Suprapubic skin (tissue), 4 donors: ENCODE measurements at regions not wholly inside any gene's neighbourhood (a gene's known extent, or its start where the extent isn't known, plus 50 kb on each side); places are given as distances from the start of the nearest gene placed in this dataset.

Source experiments
- DNase-seq, 2 donors: peaks; one replicate each; pipeline ENCODE4 v3.0.0-alpha.2; 2019; ENCODE audit warnings: low spot score in 2 of 2
- H3K27ac ChIP-seq: fragments of 200-600 bp; sonication (generic); one replicate; pipeline ENCODE4 v1.5.1; 2019
- H3K27me3 ChIP-seq: fragments of 200-600 bp; sonication (generic); one replicate; pipeline ENCODE4 v1.5.1; 2019
- H3K36me3 ChIP-seq: fragments of 200-600 bp; sonication (generic); one replicate; pipeline ENCODE4 v1.5.1; 2019
- H3K4me1 ChIP-seq: fragments of 200-600 bp; sonication (generic); one replicate; pipeline ENCODE4 v1.5.1; 2019
- H3K4me3 ChIP-seq: fragments of 200-600 bp; sonication (generic); one replicate; pipeline ENCODE4 v1.5.1; 2019; ENCODE audit warnings: mild to moderate bottlenecking
- H3K9me3 ChIP-seq: fragments of 200-600 bp; sonication (generic); one replicate; pipeline ENCODE4 v1.5.1; 2019
- EP300 ChIP-seq: sonication (generic); formaldehyde crosslinking; IDR thresholded peaks from one replicate; pipeline ENCODE4 v1.6.1; 2017; ENCODE audit warnings: antibody characterized with exemption
- POLR2A ChIP-seq, 2 donors: fragments of 450-650 bp; IDR thresholded peaks; one replicate each; pipeline ENCODE4 v1.6.1; 2017; ENCODE audit warnings: antibody characterized with exemption in 2 of 2, mild to moderate bottlenecking in 2 of 2, moderate library complexity in 2 of 2
- POLR2AphosphoS5 ChIP-seq, 3 donors: sonication (generic); formaldehyde crosslinking; IDR thresholded peaks; one replicate each; pipeline ENCODE4 v1.6.1; 2017; ENCODE audit warnings: antibody characterized with exemption in 3 of 3
- WGBS: methylation state at CpG from one replicate; pipeline ENCODE4 v1.1.5; 2018; 5-methylcytosine and 5-hydroxymethylcytosine counted together
- TF ChIP-seq, protein P1 (sequence below), 2 donors: fragments of 200-600 bp in 1 of 2; fragments of 450-650 bp in 1 of 2; sonication (generic) in 1 of 2; IDR thresholded peaks; one replicate each; pipeline ENCODE4 v1.5.1; 2016 to 2019; ENCODE audit warnings: antibody characterized with exemption in 2 of 2, mild to moderate bottlenecking in 1 of 2, moderate library complexity in 1 of 2

DNA sequence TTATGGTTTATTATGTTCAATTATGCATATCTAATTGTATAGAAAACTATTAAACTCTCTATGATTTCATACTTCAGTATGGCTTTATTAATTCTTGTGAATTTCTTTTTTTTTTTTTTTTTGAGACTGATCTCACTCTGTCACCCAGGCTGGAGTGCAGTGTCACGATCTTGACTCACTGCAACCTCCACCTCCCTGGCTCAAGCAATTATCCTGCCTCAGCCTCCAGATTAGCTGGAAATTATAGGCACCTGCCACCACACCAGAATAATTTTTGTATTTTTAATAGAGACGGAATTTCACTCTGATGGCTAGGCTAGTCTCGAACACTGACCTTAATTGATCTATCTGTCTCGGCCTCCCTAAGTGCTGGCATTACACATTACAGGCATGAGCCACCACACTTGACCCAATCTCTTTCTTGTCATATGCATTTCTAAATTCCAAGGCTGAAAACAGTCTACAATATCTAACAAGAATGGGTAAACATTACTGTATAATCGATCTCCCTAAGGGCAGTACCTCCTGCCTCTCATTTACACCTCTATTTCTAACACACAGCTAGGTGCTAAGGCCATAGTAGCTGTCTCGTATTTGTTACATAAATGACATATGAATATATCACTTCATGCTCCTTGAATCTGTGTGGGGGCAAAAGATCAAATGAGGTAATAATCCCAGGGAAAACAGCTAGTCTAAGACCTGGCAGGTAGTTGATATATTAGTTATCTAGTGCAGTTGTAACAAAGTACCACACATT, 258.2 kb upstream of the CDH8 start:
- Histone ChIP-seq H3K4me3 (no peak overlapping the region), H3K36me3 (no peaks in the 10 kb centered on the region), H3K9me3 (no peaks in the 10 kb centered on the region), H3K27ac (no peak overlapping the region), H3K27me3 (no peaks in the 10 kb centered on the region), H3K4me1 (no peaks in the 10 kb centered on the region)
- no peak for DNase-seq
- TF ChIP-seq, protein P1, sequence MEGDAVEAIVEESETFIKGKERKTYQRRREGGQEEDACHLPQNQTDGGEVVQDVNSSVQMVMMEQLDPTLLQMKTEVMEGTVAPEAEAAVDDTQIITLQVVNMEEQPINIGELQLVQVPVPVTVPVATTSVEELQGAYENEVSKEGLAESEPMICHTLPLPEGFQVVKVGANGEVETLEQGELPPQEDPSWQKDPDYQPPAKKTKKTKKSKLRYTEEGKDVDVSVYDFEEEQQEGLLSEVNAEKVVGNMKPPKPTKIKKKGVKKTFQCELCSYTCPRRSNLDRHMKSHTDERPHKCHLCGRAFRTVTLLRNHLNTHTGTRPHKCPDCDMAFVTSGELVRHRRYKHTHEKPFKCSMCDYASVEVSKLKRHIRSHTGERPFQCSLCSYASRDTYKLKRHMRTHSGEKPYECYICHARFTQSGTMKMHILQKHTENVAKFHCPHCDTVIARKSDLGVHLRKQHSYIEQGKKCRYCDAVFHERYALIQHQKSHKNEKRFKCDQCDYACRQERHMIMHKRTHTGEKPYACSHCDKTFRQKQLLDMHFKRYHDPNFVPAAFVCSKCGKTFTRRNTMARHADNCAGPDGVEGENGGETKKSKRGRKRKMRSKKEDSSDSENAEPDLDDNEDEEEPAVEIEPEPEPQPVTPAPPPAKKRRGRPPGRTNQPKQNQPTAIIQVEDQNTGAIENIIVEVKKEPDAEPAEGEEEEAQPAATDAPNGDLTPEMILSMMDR (IDR thresholded peaks at IDR 0.05), result no peak
- TF ChIP-seq EP300 (no peak), POLR2AphosphoS5 (IDR thresholded peaks at IDR 0.05) (no peak), POLR2A (IDR thresholded peaks at IDR 0.05) (no peak)
- 83% methylated on average over 6 of the region's 6 CpGs for WGBS

DNA sequence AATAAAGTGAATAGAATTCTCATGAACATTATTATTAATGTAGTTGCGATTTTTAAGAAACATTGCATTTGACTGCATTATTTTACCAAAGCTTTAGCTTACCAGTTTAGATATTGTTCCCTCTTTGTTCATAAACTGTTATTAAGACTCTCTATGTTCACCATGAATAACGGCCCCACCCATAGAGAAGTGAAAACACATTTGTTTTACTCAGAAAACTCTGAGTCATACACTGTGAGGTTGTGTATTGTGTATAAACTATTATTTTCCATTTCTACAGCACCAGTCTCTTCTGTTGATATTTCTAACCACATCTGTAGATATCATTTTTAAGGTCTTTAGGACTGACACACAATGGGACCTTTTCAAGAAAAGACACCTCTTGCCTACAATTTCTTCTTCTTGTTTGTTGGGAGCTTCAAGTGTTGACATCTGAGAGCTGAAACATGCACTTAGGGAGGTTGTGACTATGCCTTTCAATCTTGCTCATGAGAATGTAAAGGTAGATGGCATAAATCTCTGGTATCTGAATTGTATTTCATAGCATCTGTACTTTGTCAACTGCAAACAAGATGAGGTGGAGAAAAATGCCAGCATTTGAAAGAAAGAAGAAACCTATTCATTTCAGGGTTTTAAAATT, 252.9 kb upstream of the CDH8 start:
- H3K4me3 ChIP-seq, result no peak overlapping the region
- H3K4me1 ChIP-seq, result no peaks in the 10 kb centered on the region
- H3K9me3 ChIP-seq, result no peaks in the 10 kb centered on the region
- no peaks in the 10 kb centered on the region for H3K27me3 ChIP-seq
- DNase-seq, result no peak
- H3K36me3 ChIP-seq, result no peaks in the 10 kb centered on the region
- 58% methylated on average over 2 of the region's 2 CpGs for WGBS
- no peak overlapping the region for H3K27ac ChIP-seq
- TF ChIP-seq EP300 (no peak), POLR2A (IDR thresholded peaks at IDR 0.05) (no peak), POLR2AphosphoS5 (IDR thresholded peaks at IDR 0.05) (no peak)
- TF ChIP-seq, protein P1 (IDR thresholded peaks at IDR 0.05), result no peak

DNA sequence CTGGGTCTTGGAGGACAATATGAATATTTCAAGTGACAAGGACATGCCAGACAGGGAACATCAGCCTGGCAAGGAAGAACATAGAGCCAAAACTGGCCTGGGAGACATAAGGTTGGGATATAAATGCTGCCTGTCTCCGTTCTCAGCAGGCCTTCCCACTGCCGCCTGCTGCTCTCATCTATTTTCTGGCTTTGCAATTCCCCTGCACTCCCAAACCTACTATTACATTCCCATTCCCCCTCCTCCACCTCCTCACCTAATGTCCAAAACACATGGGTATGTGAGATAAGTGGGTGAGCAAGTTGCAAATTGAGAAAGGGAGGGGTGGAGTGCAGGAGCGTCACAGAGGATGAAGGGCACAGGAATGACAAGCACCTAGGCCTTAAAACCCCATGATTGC, 244.3 kb upstream of the CDH8 start:
- Histone ChIP-seq H3K27me3 (no peaks in the 10 kb centered on the region), H3K4me3 (no peak overlapping the region), H3K4me1 (no peaks in the 10 kb centered on the region), H3K36me3 (no peaks in the 10 kb centered on the region), H3K27ac (no peak overlapping the region), H3K9me3 (no peaks in the 10 kb centered on the region)
- TF ChIP-seq EP300 (no peak), POLR2A (IDR thresholded peaks at IDR 0.05) (no peak), POLR2AphosphoS5 (IDR thresholded peaks at IDR 0.05) (no peak)
- TF ChIP-seq, protein P1 (IDR thresholded peaks at IDR 0.05), result no peak
- 86% methylated on average over 3 of the region's 3 CpGs for WGBS
- no peak for DNase-seq

DNA sequence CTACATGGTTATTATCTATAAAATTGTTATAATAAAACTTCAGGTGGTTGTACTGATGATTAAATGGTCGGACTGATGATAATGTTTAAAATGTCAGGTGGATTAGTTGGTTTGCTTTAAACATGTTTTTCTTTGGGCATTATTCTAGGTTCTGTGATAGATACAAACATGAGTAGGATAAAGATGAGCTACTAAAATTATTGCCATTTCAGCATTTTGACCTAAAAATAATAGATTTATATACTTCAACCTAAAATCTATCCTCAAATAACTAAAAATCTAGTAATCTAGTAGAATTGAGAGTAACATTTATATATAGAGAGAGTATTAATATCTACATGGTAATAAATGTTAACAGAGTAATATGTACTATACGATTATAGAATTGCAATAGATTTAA, 241.7 kb upstream of the CDH8 start:
- no peak for DNase-seq
- no peak for TF ChIP-seq EP300
- no peak for TF ChIP-seq POLR2A (IDR thresholded peaks at IDR 0.05)
- TF ChIP-seq, protein P1 (IDR thresholded peaks at IDR 0.05), result no peak
- TF ChIP-seq POLR2AphosphoS5 (IDR thresholded peaks at IDR 0.05), result no peak
- 85% methylated on average over 2 of the region's 2 CpGs for WGBS
- Histone ChIP-seq H3K4me1 (no peaks in the 10 kb centered on the region), H3K27me3 (no peaks in the 10 kb centered on the region), H3K36me3 (no peaks in the 10 kb centered on the region), H3K27ac (no peak overlapping the region), H3K9me3 (no peaks in the 10 kb centered on the region), H3K4me3 (no peak overlapping the region)

DNA sequence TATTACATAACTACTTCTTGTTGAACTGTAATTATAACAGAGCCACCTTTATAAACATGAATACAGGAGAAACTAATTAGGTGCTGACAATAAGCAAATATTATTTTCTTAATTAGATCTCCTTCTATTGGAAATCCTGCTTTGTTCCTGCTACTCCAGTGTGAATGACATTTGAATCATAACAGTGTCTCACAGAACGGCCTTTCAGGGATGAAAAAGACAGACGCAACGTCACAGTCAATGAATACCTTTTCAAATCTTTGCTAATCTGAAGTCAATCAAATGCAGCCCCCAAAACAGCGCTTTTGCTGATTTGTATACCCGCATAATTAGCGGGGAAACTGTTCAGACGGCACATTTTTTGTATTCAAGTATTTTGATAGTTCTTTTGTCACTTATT, 240.4 kb upstream of the CDH8 start:
- no peaks in the 10 kb centered on the region for H3K4me1 ChIP-seq
- H3K27ac ChIP-seq, result no peak overlapping the region
- WGBS, result 85% methylated on average over 7 of the region's 7 CpGs
- DNase-seq, result no peak
- H3K27me3 ChIP-seq, result no peaks in the 10 kb centered on the region
- H3K36me3 ChIP-seq, result no peaks in the 10 kb centered on the region
- TF ChIP-seq POLR2AphosphoS5 (IDR thresholded peaks at IDR 0.05) (no peak), POLR2A (IDR thresholded peaks at IDR 0.05) (no peak), EP300 (no peak)
- TF ChIP-seq, protein P1 (IDR thresholded peaks at IDR 0.05), result no peak
- no peak overlapping the region for H3K4me3 ChIP-seq
- H3K9me3 ChIP-seq, result no peaks in the 10 kb centered on the region
